ENCODE measurements at regions not wholly inside any gene's neighbourhood (a gene's known extent, or its start where the extent isn't known, plus 50 kb on each side); places are given as distances from the start of the nearest gene placed in this dataset.

- TF ChIP-seq CTCF (IDR thresholded peaks at IDR 0.05), result no peak
- no peak for TF ChIP-seq POLR2A (IDR thresholded peaks at IDR 0.05)
These were observed 74.3 kb upstream of the LRRC4C start for GRCh38 chr11:41533761-41534160.
